T-helper 2 cell treated with Interferon-gamma antibody and Interleukin-4, amounts not matched to agents 5 μg/mL and 100 μg/mL, for 36 hours (primary cell): ENCODE measurements at regions not wholly inside any gene's neighbourhood (a gene's known extent, or its start where the extent isn't known, plus 50 kb on each side); places are given as distances from the start of the nearest gene placed in this dataset.

ENCODE experiments used
- DNase-seq: peaks from one replicate; pipeline ENCODE4 v3.0.0; 2021; ENCODE audit warnings: low spot score
- H3K27ac Mint-ChIP-seq: one replicate; pipeline ENCODE4 v1.8.0; 2021; ENCODE audit warnings: mild to moderate bottlenecking, mixed read lengths
- H3K27me3 Mint-ChIP-seq: one replicate; pipeline ENCODE4 v1.8.0; 2021; ENCODE audit warnings: low read depth, mixed read lengths
- H3K36me3 Mint-ChIP-seq: one replicate; pipeline ENCODE4 v1.8.0; 2021; ENCODE audit warnings: low read depth, mixed read lengths
- H3K4me1 Mint-ChIP-seq: one replicate; pipeline ENCODE4 v1.8.0; 2021; ENCODE audit warnings: low read depth, mixed read lengths
- H3K4me3 Mint-ChIP-seq: one replicate; pipeline ENCODE4 v1.8.0; 2022; ENCODE audit warnings: mild to moderate bottlenecking, moderate library complexity, mixed read lengths
- H3K9me3 Mint-ChIP-seq: one replicate; pipeline ENCODE4 v1.8.0; 2021; ENCODE audit warnings: mixed read lengths

GRCh38 chr2:36031471-36031870 lies 324.1 kb upstream of the CRIM1 start:
- Mint-ChIP-seq H3K27me3 (peaks cover 1% of the 10 kb centered on the region), H3K4me3 (no peak overlapping the region), H3K4me1 (no peaks in the 10 kb centered on the region), H3K9me3 (no peaks in the 10 kb centered on the region), H3K27ac (no peak overlapping the region), H3K36me3 (no peaks in the 10 kb centered on the region)
- DNase-seq, result no peak

DNA sequence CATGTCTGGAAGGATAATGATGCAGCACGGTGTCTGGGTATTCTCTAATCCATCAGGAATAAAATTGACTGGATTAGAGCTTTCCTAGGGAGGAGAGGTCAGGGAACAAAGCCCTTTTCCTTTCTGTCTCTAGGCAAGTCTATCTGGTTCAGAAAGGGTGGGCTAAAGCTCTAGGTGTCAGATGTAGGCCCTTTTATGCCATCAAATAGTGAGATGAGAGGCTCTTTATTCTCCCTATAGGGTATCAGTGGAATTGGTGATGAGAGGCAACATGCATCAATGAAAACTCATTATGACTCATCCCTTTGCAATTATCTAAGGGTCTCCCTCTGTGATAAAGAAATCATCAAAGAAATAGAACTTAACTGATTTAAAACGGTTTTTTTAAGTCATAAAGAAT lies 328.0 kb upstream of the CRIM1 start:
- Mint-ChIP-seq H3K27ac (no peak overlapping the region), H3K36me3 (no peaks in the 10 kb centered on the region), H3K4me1 (no peaks in the 10 kb centered on the region), H3K27me3 (peaks cover 1% of the 10 kb centered on the region), H3K4me3 (no peak overlapping the region), H3K9me3 (no peaks in the 10 kb centered on the region)
- no peak for DNase-seq

DNA sequence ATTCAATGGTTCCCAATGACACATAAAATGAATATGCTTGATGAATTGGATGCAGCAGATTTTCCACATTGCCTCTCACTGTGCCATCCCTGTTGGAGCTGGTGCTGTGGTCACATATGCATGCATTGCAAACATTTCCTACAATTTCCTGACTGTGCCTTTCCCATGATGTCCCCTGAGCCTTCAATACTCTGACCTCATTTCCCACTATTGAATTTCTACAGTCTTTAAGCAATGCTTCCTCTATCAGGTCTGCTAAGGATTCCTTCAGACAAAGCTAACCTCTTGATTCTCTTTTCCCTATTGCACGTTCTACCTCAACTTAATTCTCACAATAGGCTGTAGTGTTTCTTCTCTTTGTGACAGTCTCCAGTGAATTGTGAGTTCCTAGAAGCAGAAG lies 342.5 kb upstream of the CRIM1 start:
- H3K9me3 Mint-ChIP-seq, result no peaks in the 10 kb centered on the region
- no peaks in the 10 kb centered on the region for H3K36me3 Mint-ChIP-seq
- no peak overlapping the region for H3K27ac Mint-ChIP-seq
- no peaks in the 10 kb centered on the region for H3K4me1 Mint-ChIP-seq
- H3K27me3 Mint-ChIP-seq, result peaks cover 4% of the 10 kb centered on the region
- no peak for DNase-seq
- H3K4me3 Mint-ChIP-seq, result no peak overlapping the region

- no peaks in the 10 kb centered on the region for H3K9me3 Mint-ChIP-seq
- no peak overlapping the region for H3K27ac Mint-ChIP-seq
- H3K27me3 Mint-ChIP-seq, result peaks cover 5% of the 10 kb centered on the region
- H3K4me3 Mint-ChIP-seq, result no peak overlapping the region
- DNase-seq, result no peak
- no peaks in the 10 kb centered on the region for H3K36me3 Mint-ChIP-seq
- peaks cover 3% of the 10 kb centered on the region for H3K4me1 Mint-ChIP-seq
Observed at GRCh38 chr2:36006444-36006843, 349.1 kb upstream of the CRIM1 start.

- H3K27ac Mint-ChIP-seq, result no peak overlapping the region
- H3K36me3 Mint-ChIP-seq, result no peaks in the 10 kb centered on the region
- peaks cover 3% of the 10 kb centered on the region for H3K4me1 Mint-ChIP-seq
- DNase-seq, result no peak
- no peaks in the 10 kb centered on the region for H3K9me3 Mint-ChIP-seq
- H3K4me3 Mint-ChIP-seq, result no peak overlapping the region
- peaks cover 5% of the 10 kb centered on the region for H3K27me3 Mint-ChIP-seq
Observed at GRCh38 chr2:36002941-36003340, 352.6 kb upstream of the CRIM1 start.

DNA sequence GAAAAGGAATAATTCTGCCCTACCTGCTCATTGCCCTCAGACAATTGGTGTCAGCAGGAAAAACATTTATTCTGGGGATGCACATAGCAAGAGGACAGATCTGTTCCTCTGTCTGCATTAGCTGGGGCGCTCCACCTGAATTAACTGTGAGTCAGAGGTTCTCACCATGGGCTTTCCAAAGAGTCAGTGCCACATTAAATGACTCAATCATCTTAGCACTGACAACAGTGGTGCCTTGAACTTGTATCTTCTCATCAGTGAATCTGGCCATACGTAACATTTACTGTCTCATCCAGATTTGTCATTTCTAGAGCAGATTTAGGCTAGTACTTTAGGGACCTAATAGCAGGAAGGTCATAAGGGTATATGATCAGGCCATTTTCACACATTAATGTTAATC lies 358.1 kb upstream of the CRIM1 start:
- no peak overlapping the region for H3K4me3 Mint-ChIP-seq
- no peaks in the 10 kb centered on the region for H3K36me3 Mint-ChIP-seq
- no peak overlapping the region for H3K27ac Mint-ChIP-seq
- no peaks in the 10 kb centered on the region for H3K9me3 Mint-ChIP-seq
- no peaks in the 10 kb centered on the region for H3K4me1 Mint-ChIP-seq
- DNase-seq, result no peak
- H3K27me3 Mint-ChIP-seq, result peaks cover 2% of the 10 kb centered on the region

DNA sequence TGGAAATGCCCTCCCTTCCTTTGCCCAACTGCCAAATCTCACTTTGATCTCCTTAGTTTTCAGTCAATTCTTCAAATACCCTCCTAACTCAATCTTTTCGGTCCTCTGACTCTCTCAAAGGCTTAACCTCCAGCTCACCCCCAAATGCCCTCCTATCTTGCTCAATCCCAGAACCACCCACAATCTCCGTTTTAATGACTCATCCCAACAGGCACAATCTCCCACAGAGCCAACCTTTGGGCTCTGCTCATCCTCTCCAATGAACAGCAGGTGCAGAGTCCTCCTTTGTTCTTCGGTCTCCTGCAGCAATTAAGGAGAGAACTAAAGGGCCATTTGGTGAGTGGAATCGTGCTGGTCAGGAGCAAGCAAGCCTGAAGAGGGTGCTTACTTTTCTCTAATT lies 366.1 kb upstream of the CRIM1 start:
- no peaks in the 10 kb centered on the region for H3K4me1 Mint-ChIP-seq
- no peak for DNase-seq
- H3K27me3 Mint-ChIP-seq, result peaks cover 4% of the 10 kb centered on the region
- no peak overlapping the region for H3K4me3 Mint-ChIP-seq
- H3K27ac Mint-ChIP-seq, result no peak overlapping the region
- H3K36me3 Mint-ChIP-seq, result no peaks in the 10 kb centered on the region
- H3K9me3 Mint-ChIP-seq, result peaks cover 3% of the 10 kb centered on the region

DNA sequence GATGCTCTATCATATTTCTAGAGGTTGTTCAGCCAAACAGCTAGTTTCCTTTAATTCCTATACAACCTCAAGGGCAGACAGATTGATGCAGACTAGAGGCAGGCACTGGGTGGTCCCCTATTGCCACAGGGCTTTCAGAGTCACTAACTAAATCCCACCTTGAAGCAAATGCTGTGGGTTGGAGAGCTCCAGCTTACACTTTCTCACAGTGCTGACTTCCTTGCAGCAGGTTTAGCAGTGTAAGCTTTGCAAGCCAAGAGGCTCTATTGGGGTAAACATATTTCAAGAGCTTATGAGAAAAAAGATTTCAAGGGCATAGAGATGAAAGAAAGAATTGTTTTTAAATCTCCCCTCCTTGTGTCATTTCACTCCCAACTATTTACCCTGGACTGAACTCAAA lies 366.5 kb upstream of the CRIM1 start:
- Mint-ChIP-seq H3K4me3 (no peak overlapping the region), H3K27me3 (peaks cover 6% of the 10 kb centered on the region), H3K36me3 (no peaks in the 10 kb centered on the region), H3K9me3 (peaks cover 3% of the 10 kb centered on the region), H3K27ac (no peak overlapping the region), H3K4me1 (no peaks in the 10 kb centered on the region)
- no peak for DNase-seq

DNA sequence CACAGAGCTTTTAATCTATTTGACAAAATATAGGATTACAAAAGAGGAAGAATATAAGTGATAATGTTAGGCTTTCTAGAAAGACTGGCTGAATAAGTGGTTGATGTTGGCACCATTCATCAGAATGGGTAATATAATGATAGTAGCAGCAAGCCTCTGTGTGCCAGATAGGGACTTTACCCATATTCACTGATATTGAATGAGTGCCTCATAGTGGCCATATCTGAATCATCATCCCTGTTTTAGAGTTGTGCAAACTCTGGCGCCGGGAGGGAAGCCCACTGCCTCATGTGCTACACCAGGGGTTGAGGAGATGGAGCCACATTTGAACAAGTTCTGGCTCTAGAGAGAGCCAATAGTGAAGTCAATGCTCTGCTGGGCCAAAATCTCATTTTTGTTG lies 368.7 kb upstream of the CRIM1 start:
- Mint-ChIP-seq H3K27me3 (peaks cover 13% of the 10 kb centered on the region), H3K4me3 (no peak overlapping the region), H3K27ac (no peak overlapping the region), H3K9me3 (peaks cover 3% of the 10 kb centered on the region), H3K36me3 (no peaks in the 10 kb centered on the region), H3K4me1 (no peaks in the 10 kb centered on the region)
- no peak for DNase-seq

GRCh38 chr2:35978218-35978617 lies 377.4 kb upstream of the CRIM1 start:
- Mint-ChIP-seq H3K27ac (no peak overlapping the region), H3K27me3 (peaks cover 8% of the 10 kb centered on the region), H3K9me3 (no peaks in the 10 kb centered on the region), H3K4me1 (peaks cover 4% of the 10 kb centered on the region), H3K4me3 (no peak overlapping the region), H3K36me3 (no peaks in the 10 kb centered on the region)
- DNase-seq, result no peak

GRCh38 chr2:35976611-35977010 lies 379.0 kb upstream of the CRIM1 start:
- Mint-ChIP-seq H3K27me3 (peaks cover 7% of the 10 kb centered on the region), H3K27ac (no peak overlapping the region), H3K4me3 (no peak overlapping the region), H3K36me3 (no peaks in the 10 kb centered on the region), H3K4me1 (peaks cover 4% of the 10 kb centered on the region), H3K9me3 (no peaks in the 10 kb centered on the region)
- no peak for DNase-seq

DNA sequence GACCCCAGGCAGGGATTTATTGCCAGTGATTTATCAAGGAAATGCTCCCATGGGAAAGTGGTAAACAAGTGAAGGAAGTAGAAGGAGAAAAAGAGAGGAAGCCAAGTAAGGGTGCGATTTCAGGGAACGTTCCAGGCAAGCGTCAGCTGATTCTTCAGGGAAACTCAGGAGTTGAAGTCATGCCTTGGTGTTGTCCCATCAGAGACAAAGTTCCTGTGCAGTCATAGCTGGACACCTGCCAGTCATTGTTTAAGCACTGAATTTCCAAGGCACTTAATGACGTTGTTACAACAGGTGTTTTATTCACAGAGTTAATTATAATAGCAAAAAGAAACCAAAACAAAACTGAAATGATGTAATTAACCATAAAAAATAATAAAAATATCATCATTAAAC lies 381.8 kb upstream of the CRIM1 start:
- Mint-ChIP-seq H3K27ac (no peak overlapping the region), H3K36me3 (no peaks in the 10 kb centered on the region), H3K4me1 (peaks cover under 1% of the 10 kb centered on the region), H3K4me3 (no peak overlapping the region), H3K9me3 (no peaks in the 10 kb centered on the region), H3K27me3 (peaks cover 15% of the 10 kb centered on the region)
- DNase-seq, result no peak

DNA sequence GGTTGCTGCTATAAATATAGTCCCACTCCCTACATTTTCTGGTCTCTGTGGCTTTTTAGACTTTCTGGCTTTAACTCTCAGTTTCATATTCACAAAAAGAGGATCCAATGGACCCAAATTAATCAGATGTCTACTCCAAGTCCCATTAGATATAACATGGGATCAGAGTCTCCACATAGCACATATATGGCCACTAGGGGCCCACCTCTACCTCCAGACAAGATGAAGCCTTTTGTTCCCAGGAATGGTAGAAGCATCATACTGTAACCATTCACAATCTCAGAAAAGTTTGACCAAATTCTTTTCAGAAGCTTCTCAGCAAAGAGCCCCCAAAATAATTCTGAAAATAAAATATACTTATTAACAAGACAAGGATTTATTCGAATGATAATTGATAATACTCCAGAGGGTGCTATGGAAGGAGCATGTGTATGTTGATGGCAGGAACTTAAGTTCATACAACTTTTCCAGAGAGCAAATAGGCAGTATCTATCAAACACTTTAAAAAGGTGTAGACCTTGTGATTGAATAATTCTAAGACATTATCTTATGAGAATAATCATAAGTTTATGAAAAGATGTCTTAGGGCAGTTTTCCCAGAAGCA lies 382.3 kb upstream of the CRIM1 start:
- no peaks in the 10 kb centered on the region for H3K36me3 Mint-ChIP-seq
- H3K4me1 Mint-ChIP-seq, result no peaks in the 10 kb centered on the region
- H3K4me3 Mint-ChIP-seq, result no peak overlapping the region
- peaks cover 15% of the 10 kb centered on the region for H3K27me3 Mint-ChIP-seq
- no peak for DNase-seq
- H3K27ac Mint-ChIP-seq, result no peak overlapping the region
- no peaks in the 10 kb centered on the region for H3K9me3 Mint-ChIP-seq

DNA sequence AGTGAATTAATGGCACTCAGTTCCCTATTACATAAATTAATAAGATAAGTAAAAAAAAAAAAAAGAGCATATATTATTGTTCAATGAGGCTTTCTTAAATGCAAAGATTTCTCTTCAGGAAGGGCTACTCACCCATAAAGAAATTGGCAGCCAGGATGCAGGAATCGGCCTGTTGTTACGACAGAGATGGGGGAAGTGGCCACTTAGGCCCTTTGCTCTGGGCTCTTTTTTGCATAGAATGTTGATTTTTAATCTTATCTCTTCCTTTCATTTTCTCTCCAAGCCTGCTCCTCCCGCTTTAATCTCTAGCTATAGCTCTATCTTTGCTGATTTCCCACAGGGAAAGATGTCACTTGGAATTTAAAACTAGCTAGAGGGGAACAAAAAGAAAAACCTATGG lies 391.8 kb upstream of the CRIM1 start:
- Mint-ChIP-seq H3K27ac (no peak overlapping the region), H3K4me3 (no peak overlapping the region), H3K9me3 (no peaks in the 10 kb centered on the region), H3K4me1 (no peaks in the 10 kb centered on the region), H3K36me3 (no peaks in the 10 kb centered on the region), H3K27me3 (peaks cover under 1% of the 10 kb centered on the region)
- no peak for DNase-seq

DNA sequence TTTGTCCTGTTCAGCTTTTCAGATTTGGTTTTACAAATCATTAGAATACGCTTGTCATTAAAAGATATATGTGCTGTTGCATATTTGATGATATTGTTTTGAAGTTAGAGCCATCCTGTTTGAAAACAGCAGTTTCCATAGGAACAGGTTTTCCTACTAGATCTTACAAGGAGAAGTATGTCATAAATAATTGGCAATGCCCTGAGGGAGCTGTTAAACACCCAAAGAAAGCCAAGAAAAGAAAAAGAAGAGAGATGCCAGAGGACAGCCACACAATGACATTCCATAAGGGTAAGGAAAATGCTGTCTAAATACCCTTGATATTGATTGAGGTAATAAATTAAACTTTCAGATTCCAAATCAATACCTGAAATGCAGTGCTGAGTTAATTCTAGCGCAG lies 392.2 kb upstream of the CRIM1 start:
- no peak for DNase-seq
- Mint-ChIP-seq H3K27ac (no peak overlapping the region), H3K36me3 (no peaks in the 10 kb centered on the region), H3K4me1 (no peaks in the 10 kb centered on the region), H3K27me3 (no peaks in the 10 kb centered on the region), H3K4me3 (no peak overlapping the region), H3K9me3 (no peaks in the 10 kb centered on the region)
